ENCODE measurements at regions not wholly inside any gene's neighbourhood (a gene's known extent, or its start where the extent isn't known, plus 50 kb on each side); places are given as distances from the start of the nearest gene placed in this dataset.

- no peak overlapping the region for H3K4me3 ChIP-seq (ENCODE audit: low read length)
- DNase-seq (ENCODE audit: low read depth), result no peak
- TF ChIP-seq CTCF (IDR thresholded peaks at IDR 0.05; ENCODE audit: insufficient read depth, low read depth, low read length, missing control alignments), result no peak
These were observed 319.2 kb downstream of the CDC14C start for GRCh38 chr7:49243521-49243920.

- no peak overlapping the region for H3K4me3 ChIP-seq (ENCODE audit: low read length)
- no peak for DNase-seq (ENCODE audit: low read depth)
- no peak for TF ChIP-seq CTCF (IDR thresholded peaks at IDR 0.05; ENCODE audit: insufficient read depth, low read depth, low read length, missing control alignments)
These were observed 320.2 kb downstream of the CDC14C start for GRCh38 chr7:49244543-49244942.

GRCh38 chr7:49245062-49245461 is 320.7 kb downstream of the CDC14C start:
- no peak overlapping the region for H3K4me3 ChIP-seq (ENCODE audit: low read length)
- no peak for DNase-seq (ENCODE audit: low read depth)
- TF ChIP-seq CTCF (IDR thresholded peaks at IDR 0.05; ENCODE audit: insufficient read depth, low read depth, low read length, missing control alignments), result no peak

GRCh38 chr7:49247759-49248158 is 323.4 kb downstream of the CDC14C start:
- no peak overlapping the region for H3K4me3 ChIP-seq (ENCODE audit: low read length)
- DNase-seq (ENCODE audit: low read depth), result no peak
- TF ChIP-seq CTCF (IDR thresholded peaks at IDR 0.05; ENCODE audit: insufficient read depth, low read depth, low read length, missing control alignments), result no peak

- peak; percentile 53 for DNase-seq (ENCODE audit: low read depth)
- no peak for TF ChIP-seq CTCF (IDR thresholded peaks at IDR 0.05; ENCODE audit: insufficient read depth, low read depth, low read length, missing control alignments)
- no peak overlapping the region for H3K4me3 ChIP-seq (ENCODE audit: low read length)
These were observed 330.7 kb downstream of the CDC14C start for GRCh38 chr7:49255054-49255453.

GRCh38 chr7:49260538-49260937 is 336.2 kb downstream of the CDC14C start:
- DNase-seq (ENCODE audit: low read depth), result no peak
- TF ChIP-seq CTCF (IDR thresholded peaks at IDR 0.05; ENCODE audit: insufficient read depth, low read depth, low read length, missing control alignments), result no peak
- H3K4me3 ChIP-seq (ENCODE audit: low read length), result no peak overlapping the region

GRCh38 chr7:49261928-49262327 is 337.6 kb downstream of the CDC14C start:
- TF ChIP-seq CTCF (IDR thresholded peaks at IDR 0.05; ENCODE audit: insufficient read depth, low read depth, low read length, missing control alignments), result no peak
- DNase-seq (ENCODE audit: low read depth), result no peak
- H3K4me3 ChIP-seq (ENCODE audit: low read length), result no peak overlapping the region

Data from epithelial cell of esophagus (primary cell).